ENCODE measurements at regions not wholly inside any gene's neighbourhood (a gene's known extent, or its start where the extent isn't known, plus 50 kb on each side); places are given as distances from the start of the nearest gene placed in this dataset.

DNA sequence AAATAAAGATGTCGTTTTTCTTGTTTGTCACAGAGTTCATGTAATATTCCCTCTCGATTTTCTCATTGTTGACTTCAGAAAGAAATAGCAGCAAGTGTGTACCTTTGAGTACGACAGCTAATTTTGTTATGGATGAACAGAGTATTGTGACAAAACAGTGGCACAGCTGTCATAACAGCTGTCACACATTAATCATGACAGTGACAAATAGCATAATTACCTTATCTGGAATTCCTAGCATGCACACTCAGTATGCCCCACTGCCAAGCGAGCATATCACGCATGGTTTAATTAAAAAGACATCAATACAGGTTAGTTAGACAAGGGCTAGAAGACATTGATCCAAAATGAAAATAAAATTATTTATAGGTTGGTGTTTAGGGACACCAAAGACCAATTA, 375.1 kb downstream of the SPATA31D1 start:
- TF ChIP-seq, protein P1, sequence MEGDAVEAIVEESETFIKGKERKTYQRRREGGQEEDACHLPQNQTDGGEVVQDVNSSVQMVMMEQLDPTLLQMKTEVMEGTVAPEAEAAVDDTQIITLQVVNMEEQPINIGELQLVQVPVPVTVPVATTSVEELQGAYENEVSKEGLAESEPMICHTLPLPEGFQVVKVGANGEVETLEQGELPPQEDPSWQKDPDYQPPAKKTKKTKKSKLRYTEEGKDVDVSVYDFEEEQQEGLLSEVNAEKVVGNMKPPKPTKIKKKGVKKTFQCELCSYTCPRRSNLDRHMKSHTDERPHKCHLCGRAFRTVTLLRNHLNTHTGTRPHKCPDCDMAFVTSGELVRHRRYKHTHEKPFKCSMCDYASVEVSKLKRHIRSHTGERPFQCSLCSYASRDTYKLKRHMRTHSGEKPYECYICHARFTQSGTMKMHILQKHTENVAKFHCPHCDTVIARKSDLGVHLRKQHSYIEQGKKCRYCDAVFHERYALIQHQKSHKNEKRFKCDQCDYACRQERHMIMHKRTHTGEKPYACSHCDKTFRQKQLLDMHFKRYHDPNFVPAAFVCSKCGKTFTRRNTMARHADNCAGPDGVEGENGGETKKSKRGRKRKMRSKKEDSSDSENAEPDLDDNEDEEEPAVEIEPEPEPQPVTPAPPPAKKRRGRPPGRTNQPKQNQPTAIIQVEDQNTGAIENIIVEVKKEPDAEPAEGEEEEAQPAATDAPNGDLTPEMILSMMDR (conservative IDR thresholded peaks at IDR 0.05): no peak
- no peak for TF ChIP-seq ZFX (IDR thresholded peaks at IDR 0.05)
